NCI-H526 (cell line): ENCODE measurements at regions not wholly inside any gene's neighbourhood (a gene's known extent, or its start where the extent isn't known, plus 50 kb on each side); places are given as distances from the start of the nearest gene placed in this dataset.
"Not testable (repeated sequence)": the region's sequence is repeated elsewhere in the genome, so short reads cannot be mapped to it uniquely, and the experiment has no call there.

Experiments used
- DNase-seq, 2 experiments: peaks; one replicate each; lab custom pipeline; 2025; lab: John Stamatoyannopoulos, UW

DNA sequence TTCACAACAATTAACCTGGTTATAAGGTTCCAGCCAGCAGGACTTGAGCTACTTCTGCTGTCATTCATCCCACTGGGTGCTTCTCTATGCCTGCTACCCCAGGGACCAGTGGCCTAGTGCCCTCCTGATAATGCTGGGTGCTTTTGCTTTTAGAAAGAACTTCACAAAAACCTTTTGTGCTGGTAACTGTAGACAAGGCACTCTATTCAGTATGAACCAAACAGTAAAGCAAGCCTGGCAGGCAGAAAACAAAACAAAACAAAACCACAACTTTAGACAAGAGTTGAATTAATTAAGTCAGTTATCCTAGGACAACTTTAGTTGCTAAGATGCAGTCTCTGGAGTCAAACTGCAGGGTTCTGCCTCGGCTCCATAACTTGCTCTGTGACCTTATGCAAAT, 61.9 kb upstream of the ADGRL2 start:
- DNase-seq = no peak

DNA sequence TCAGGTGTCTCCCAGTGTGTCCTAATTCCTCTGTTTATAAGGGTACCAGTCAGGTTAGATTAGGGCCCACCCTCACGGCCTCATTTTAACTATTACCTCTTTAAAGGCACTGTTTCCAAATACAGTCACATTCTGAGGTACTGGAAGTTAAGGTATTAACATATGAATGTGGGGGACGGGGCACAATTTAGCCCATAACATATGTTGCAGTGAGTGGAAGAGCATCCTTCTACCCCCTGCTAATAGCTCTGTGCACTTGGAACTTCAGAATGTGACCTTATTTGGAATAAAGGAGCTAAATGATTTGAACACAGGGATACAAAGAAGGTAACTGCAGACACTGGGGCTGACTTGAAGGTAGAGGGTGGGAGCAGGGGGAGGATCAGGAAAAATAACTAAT, 67.3 kb upstream of the ADGRL2 start:
- no peak for DNase-seq

DNA sequence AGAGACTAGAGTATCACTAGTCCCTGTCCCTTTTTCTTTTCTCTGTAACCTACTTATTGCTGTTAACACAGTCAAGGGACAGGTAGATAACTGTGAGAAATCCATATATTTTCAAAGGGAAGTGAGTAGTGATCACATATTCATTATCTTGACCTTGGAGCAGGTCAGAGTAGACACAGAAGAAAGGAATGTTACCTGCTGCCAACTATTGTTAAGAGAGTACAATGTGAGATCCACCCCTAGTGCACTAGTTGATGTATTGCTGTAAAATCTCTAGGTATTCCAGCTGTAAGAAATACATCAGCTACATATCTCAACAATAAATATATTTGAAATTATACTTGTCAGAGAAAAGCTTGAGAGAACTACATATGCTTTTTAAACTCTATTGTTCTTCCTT, 68.7 kb upstream of the ADGRL2 start:
- no peak for DNase-seq

DNA sequence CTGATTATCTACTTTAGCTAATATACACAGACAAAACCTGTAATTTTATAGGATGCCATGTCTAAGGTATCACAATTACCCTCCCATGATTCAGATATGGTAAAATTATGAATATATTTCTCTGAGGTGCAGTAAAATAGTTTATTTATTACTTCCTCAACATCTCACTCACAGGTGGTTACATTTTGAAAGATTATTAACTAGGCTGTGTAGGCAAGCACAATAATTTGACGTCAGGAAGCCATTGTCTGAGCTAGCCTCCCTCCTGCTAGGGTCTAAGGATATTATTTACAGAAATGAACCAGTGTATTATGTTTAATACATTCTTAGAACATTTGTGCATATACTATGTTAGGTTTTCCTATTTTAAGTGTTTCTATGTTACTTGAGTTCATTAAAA, 69.9 kb upstream of the ADGRL2 start:
- DNase-seq = no peak

DNA sequence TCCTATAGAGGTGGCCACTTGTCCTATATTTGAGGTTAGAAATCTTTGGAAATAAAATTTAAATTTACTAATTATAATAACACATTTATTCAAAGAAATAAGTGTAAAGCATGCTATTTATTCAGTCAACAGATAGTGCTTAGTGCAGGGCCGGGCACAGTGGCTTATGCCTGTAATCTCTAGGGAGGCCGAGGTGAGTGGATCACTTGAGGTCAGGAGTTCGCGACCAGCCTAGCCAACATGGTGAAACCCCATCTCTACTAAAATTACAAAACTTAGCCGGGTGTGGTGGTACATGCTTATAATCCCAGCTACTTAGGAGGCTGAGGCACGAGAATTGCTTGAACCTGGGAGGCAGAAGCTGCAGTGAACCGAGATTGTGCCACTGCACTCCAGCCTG, 70.4 kb upstream of the ADGRL2 start:
- DNase-seq = not testable (repeated sequence)

DNA sequence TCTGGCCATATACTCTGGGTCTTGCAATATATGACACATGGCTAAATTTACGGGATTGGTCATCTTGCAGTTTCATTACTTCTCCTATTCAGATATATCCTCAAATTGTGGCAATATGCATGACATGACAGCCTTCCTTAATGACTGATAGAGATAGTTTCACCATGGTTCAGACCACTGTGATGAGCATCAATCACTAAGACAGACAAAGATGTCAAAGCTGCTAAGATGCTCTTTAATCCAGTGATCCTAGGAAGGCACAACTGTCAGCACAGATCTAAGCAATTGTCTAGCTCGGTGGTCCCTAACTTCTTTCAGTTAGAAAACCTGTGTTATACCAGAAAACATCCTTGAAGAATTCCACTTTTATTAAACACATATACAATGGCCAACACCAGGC, 70.9 kb upstream of the ADGRL2 start:
- no peak for DNase-seq

DNA sequence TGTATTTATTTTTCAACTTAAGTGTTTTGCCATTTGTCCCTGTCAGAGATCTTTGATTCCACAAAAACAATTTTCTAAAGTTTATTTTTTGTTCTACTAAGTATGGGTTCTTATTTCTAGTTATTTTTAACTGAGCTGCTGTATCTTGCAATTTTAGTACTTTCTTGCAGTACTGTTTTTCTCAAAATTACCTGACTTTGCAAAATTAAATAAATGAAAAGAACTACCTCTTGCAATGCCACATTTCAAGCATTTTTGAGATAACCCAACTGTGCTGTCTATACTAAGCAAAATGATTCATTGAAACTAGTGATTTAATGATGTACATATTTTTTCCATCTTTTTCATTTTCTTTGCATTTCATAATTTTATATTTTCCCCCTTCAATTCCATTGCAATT, 71.5 kb upstream of the ADGRL2 start:
- no peak for DNase-seq

DNA sequence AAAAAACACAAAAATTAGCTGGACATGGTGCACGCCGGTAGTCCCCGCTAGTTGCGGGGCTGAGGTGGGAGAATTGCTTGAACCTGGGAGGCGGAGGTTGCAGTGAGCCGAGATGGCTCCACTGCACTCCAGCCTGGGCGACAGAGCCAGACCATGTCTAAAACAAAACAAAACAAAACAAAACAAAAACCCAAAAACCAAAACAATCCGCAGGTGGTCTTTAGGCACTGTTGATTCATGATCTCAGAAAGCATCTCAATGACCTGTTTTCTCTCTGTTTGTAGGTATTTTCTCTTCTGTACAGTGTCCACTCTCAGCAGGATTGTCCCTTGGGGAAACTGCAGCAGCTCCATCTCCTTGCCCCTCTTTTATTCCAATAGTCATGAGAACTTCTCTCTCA, 74.9 kb upstream of the ADGRL2 start:
- DNase-seq = no peak

DNA sequence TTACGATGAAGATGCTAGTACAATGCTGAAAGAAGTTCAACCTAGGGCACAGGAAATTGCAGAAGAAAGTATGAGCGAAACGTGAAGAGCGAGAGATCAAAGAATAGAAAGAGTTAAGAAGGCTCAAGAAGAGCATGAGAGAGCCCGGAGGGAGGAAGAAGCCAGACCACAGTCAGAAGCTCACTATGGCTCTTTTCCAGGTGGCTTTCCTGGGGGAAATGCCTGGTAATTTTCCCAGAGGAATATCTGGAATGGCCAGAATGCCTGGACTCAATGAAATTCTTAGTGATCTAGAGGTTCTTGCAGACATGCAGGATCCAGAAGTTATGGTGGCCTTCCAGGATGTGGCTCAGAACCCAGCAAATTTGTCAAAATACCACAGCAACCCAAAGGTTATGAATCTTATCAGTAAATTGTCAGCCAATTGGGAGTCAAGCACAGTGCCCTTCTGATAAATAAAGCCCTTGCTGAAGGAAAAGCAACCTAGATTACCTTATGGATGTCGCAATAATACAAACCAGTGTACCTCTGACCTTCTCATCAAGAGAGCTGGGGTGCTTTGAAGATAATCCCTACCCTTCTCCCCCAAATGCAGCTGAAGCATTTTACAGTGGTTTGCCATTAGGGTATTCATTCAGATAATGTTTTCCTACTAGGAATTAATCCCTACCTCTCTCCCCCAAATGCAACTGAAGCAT, 78.0 kb upstream of the ADGRL2 start:
- not testable (repeated sequence) for DNase-seq

DNA sequence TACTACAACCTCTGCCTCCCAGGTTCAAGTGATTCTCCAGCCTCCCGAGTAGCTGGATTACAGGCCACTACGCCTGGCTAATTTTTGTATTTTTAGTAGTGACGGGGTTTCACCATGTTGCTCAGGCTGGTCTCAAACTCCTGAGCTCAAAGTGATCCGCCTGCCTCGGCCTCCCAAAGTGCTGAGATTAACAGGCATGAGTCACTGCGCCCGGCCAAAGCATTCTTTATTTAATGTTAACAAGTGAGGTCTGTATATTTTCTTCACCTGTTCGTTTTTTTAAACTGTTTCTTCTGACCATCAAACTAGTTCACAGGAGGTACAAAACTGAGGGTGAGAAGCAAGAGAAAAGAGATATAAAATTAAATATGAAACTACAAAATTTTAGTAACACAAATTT, 80.5 kb upstream of the ADGRL2 start:
- not testable (repeated sequence) for DNase-seq

DNA sequence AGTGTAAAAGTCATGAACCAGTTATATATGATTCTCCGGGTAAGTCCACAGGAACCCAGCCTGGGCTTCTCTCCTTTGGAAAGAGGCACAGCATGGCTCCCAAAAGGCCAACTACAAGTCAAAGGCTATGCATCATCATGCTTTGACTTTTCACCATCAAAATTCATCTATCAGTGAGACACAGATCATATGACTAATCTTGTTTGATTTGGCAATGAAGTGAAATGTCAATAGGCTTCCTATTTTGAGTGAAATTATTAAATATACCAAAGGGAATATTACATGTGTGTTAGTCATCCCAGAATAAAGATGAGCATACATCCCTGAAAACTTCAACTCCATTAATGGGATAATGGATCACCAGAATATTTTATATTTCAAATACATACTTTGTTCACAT, 83.5 kb upstream of the ADGRL2 start:
- no peak for DNase-seq

DNA sequence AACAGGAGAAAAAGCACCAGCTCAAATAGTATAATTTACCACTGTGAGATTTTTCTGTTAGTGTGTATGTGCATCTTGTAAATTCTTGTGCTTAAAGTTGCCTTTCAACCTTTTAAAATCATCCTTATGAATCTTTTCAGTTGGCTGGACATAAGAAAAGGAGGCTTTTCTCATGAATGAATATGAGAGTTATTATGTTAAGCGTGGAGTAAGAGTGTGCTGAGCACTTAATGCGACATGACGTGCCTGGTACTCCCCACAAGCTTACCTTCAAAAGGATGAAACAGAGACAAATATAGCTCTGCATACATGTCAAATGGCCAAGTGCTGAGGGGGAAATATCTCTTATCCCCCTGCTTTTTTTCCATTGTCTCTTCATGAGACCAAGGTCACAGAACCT, 85.3 kb upstream of the ADGRL2 start:
- no peak for DNase-seq

DNA sequence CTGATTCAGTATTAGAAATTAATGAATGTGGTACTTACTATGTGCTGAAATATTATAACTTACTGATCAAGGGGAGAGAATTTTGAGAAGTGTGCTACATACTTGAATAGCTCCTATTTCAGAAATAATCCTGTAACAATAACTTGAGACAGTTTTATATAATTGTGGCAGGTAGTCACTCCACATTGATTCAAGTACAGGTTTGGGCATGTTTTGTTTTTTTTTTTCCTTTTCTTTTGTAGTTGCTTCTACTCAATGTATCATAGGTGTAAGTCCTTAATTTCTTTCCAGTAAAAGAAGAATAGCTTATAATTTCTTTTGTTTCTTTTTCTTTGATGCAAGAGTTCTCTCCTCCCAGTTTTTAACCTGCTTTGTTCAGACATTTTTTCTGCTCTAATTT, 86.1 kb upstream of the ADGRL2 start:
- DNase-seq = no peak

DNA sequence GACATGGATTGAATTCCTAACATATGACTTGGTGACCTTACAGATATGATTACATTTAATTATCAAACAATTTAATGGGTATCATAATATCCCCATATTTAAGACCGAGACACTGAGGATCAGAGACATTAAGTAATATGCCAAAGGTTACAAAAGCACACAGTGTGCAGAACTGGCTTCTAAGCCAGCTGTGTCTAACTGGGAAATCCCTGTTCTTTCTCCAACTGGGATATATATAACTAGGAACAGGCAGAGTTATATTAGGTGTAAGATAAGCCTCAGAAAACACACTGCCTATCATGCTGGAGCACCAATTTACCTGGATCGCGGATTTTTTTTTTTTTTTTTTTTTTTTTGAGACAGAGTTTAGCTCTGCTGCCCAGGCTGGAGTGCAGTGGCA, 88.3 kb upstream of the ADGRL2 start:
- DNase-seq = no peak

DNA sequence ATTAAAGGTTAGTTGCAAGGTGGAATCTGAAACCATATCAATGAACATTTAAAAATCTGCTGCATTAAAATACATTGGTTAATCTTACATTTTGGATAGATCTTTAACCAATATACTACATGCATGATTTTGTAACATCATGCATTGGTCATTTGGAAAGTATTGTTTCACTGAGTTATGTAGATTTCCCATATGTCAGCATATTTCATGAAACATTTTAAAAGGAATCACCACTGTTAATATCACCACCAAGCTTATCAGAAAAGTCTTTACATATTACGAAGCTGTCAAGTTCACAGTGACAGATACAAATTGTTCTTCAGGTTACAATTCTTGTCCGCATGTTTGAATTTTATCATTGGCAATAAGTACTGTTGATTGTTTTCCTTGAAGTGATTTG, 89.9 kb upstream of the ADGRL2 start:
- no peak for DNase-seq

DNA sequence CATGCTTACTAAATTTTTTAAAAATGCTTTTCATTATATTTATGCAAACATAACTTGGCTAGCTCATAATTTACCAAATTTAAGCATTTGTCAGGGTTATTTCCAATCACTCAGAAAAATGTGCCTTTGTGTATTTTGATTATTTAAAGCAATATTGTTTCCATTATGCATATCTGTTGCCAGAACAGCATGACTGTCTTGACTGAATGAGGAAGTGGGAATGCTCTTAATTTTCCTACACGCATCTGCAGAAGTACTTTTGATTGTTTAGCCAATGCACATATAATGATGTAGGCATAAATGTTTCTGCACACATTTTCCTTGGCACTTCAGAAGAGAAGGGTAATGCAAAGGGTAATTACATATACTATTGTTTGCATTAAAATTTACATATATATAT, 92.5 kb upstream of the ADGRL2 start:
- no peak for DNase-seq

DNA sequence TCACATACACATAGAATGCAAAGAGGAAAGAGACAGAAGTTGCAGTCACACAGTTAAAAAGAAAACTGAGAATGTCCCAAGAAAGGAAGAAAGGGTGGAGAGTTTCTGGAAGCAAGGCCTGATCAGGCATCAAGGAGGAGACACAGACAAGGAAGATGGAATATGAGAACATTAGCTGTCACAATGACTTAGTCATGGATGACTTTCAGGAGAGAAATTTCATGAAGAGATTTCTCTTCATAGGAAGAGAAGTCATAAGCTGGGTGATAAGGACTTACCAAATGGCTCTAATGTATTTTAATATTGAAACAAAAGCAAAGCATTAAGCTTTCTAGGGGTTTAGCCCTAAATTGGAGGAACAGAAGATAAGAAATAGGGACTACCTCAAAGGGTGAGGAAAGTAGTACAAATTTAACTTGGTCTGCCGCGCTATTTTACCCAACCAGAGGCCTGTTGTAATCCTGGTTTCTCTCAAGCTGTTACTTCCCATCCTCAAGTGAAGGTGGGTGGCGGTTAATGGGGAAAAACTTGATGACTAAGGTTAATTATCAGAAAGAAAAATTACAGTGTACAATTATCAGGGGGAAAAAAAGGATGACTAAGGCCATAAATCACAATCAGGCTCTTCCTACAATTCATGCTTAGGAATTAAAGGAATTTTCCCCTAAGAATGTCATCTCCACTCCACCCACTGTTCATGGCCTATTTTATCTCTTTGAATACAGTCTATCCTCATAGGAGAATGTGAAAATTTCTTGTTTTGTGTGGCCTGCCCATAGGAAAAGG, 93.9 kb upstream of the ADGRL2 start:
- no peak for DNase-seq

DNA sequence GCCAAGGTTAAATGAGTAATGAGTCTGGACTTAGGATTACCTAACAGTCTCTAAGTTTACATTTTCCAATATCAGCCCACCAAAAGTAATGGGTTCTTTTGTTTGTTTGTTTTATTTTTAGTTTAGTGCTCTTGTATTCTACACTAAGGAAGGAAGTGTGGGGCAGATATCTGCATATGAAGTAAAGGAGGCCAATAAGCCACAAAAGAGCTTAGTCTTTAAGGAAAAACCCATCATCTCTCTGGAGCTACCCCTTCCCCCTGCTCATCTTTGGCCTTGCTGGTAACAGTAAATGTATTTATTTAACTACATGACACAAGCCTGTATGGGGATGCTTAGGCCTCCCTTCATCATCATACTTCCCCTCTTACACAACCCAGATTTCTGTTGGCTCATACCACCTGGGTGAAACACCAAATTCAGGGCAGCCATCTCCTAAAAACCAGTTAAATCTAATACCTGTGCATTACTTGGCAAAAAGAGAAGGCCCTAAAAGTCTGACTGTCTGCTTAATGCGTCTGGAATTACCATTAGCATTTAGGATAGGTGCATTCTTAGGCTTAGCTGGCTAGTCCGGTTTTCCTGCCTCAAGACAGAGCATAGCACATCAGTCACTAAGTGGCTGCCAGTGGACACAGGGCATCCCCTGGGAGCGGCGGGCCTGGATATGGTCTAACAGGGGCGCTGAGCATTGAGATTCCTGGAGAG, 96.8 kb upstream of the ADGRL2 start:
- DNase-seq = no peak

DNA sequence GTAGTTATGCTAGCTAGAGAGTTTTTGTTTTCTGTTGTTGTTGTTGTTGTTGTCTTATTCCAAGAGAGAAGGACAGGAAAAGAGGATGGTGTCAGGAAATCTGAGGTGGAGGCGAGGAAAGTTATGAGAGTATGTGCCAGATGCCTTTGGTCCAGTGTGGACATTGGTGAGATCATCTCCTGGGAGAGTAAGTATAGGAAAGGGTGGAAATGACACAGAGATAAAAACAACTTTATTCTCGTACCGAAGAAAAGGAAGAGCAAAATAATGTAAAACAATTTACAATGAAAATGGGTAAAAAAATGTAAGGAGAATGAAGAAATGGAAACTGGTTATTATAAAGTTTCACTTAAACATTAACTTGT, 97.4 kb upstream of the ADGRL2 start:
- DNase-seq = no peak

DNA sequence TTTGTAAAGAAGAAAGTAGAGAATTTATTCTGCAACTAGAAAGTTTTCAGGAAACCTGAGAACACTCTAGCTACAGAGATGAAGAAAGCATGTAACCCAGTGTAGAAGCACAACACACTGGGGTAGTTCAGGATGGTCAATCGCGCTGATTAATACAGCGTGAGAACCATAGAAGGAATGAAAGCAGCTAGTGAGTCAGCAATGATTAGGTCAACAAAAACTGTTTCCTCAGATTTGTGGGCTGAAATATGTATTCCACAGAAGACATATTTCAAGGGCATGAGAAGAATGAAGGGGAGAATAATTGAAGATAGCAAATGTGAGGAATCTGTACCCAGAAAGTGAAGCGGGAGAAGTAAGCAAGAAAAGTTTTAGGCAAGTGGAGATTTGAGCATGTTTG, 97.8 kb upstream of the ADGRL2 start:
- DNase-seq = no peak

DNA sequence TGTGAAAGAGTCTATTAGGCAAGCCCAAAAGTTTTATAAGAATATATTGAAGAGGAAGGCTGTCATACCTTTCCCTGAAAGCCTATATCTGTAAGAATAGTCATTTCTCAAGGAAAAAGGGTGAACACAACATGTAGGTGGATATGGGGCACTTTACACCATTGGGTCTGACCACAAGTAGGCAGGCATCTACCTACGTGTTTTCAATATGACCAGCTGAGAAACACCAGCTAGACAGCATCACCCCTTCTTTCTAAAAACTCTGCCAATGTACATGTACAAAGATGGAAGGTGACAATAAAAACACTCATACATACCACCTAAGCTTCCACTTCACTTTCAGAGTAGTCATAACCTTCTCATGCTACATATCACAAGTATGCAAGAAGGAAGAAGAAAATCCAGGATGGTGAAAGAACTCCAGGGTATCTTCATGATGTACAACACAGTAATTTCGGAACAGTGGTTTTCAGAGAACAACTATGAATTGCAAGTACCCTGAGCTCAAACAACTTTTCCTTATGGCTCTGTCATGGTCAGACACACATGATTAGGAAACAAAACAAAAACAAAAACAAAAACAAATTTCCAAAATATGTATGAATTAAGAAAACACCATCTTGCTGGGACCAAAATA, 98.5 kb upstream of the ADGRL2 start:
- DNase-seq = no peak

DNA sequence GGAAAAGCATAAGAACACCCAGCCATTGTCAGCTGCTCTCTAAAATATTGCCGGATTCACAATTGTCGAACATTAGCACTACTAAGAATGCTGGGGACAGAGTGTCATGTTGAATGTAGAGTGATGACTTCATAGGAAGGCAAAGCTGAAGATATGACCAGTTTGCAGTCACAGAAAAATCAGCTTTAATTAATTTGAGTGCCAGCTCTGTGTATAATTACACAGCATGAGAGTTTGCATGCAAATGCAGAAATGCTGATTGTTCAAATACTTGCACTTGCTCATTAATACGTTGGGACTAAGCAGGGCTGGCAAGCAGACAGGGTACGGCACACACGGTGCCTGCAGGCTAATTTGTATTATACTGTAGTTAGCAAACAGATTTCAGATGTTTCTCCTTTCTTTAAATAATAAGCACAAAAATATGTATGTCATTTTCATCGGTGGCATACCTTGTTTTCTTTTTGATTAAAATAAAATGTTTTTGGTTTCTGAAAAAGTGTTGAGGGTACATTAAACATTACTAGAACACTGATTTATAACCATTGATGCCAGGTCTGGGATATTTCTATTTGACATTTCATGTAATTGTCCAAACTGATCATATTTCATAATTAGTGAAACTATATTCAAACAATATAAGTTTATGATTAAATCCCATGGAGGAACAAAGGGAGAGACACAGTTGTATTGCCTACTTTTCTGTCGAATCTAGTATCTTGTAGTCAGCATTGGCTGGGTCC, 99.8 kb upstream of the ADGRL2 start:
- DNase-seq = no peak
